Islet precursor cell (in vitro differentiated cells): ENCODE measurements at regions not wholly inside any gene's neighbourhood (a gene's known extent, or its start where the extent isn't known, plus 50 kb on each side); places are given as distances from the start of the nearest gene placed in this dataset.
A peak's percentile ranks its signal among the peaks of the same experiment; 100 is the strongest.
"Not testable (repeated sequence)": the region's sequence is repeated elsewhere in the genome, so short reads cannot be mapped to it uniquely, and the experiment has no call there.

Experiments used
- DNase-seq: peaks from one replicate; pipeline ENCODE4 v3.0.0-alpha.2; 2018

- DNase-seq = no peak
These were observed 89.9 kb upstream of the MTHFD1L start for GRCh38 chr6:150775415-150776203.

DNA sequence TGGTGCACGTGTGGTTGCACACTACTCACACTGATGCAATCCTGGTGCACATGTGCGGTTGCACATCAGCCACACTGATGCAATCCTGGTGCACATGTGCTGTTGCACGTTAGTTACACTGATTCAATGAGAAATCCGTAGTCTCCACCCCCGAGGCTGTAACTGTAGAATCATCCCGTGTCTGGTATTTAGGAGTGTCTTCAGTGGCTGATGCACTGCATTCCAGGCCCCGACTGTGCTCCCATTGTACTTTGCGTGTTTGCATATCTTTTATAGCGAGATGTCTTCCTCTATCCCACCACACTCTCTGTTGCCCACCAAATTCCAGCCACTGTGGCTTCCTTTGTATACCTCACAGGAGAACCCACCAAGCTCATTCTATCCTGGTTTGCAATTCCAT lies 87.8 kb upstream of the MTHFD1L start:
- no peak for DNase-seq

DNA sequence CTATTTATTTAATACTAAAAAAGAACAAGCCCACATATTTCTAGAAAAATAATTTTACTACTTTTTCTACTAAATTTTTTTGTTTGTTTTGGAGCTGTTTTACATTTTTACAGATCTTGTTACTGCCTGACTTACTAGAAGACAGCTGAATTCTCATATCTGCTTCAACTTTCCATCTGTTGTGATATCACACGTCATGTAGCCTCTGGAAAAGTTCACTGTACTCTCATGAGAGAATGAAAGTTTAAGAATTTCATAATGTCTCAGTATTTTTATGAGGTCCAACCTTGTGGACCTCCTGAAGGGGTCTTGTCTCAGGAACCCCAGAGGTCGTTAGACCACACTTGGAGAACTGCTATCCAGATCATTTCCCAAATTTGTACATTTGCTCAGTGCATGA lies 81.7 kb upstream of the MTHFD1L start:
- no peak for DNase-seq

- no peak for DNase-seq
These were observed 78.1 kb upstream of the MTHFD1L start for GRCh38 chr6:150787429-150787828.

- DNase-seq = no peak
These were observed 77.4 kb upstream of the MTHFD1L start for GRCh38 chr6:150788089-150788488.

GRCh38 chr6:150789906-150790305 lies 75.6 kb upstream of the MTHFD1L start:
- not testable (repeated sequence) for DNase-seq

GRCh38 chr6:150791717-150792116 lies 73.8 kb upstream of the MTHFD1L start:
- no peak for DNase-seq

DNA sequence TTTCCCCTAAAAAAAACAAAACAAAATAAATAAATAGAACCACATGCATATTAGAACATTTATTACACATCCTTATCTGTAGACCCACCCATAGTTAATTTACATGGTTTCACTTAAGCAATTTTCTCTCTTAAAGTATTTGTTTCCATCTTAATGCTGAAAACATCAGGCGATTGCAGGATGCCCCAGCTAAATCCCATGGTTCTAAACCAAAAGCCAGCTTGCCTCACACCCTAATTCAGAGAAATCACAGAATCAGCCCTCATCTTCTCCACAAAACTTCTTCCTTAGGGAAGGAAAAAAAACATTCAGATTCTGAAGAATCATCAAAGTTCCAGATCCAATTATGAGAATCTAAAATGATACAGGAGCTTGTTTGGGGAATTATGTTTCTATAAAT lies 67.6 kb upstream of the MTHFD1L start:
- no peak for DNase-seq

- no peak for DNase-seq
These were observed 66.2 kb upstream of the MTHFD1L start for GRCh38 chr6:150799276-150799805.

- DNase-seq = no peak
These were observed 64.7 kb upstream of the MTHFD1L start for GRCh38 chr6:150800674-150801314.

DNA sequence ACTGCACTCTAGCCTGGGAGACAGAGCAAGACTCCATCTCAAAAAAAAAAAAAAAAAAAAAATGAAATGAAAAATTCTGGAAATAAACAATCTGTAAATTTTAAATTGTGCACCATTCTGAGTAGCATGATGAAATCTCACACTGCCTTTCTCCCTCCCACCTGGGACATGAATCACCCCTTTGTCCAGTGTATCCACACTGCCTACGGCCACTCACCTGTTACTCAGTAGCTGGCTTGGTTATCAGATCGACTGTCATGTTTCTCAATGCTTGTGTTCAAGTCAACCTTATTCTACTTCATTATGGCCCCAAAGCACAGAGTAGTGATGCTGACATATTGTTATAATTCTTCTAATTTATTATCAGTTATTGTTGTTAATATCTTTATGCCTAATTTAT lies 58.7 kb upstream of the MTHFD1L start:
- DNase-seq = no peak

DNA sequence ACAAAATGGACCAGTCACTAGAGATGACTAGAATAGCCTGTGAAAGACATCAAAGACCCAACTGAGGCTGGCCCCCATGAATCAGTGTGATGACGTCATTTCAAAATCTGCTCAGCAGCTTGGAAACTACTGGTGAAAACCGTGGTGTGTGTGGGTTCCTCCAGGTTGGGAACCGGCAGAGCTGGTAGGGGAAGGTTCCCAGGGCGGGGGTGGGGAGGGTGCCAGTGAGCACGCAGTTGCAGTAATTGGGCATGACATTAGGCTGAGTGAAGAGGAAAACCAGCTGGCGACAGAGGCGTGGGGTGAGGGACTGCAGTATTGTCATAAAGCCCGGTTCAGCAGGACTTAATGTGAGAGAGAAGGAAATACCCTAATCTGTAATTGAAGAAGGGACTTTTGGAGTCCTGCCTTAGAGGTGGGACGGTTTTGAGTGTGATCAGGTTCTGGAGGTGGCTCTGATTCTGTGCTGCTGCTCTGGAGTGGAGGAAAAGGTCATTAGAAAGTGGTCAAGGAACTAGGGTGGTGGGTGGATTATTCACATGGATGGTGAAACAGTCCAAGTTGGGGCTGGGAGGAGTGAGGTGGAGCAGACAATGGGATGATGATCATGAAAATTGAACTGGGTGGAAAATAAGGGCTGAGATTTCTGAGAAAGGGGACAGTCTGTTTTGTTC lies 52.0 kb upstream of the MTHFD1L start:
- peak; percentile 83 for DNase-seq

DNA sequence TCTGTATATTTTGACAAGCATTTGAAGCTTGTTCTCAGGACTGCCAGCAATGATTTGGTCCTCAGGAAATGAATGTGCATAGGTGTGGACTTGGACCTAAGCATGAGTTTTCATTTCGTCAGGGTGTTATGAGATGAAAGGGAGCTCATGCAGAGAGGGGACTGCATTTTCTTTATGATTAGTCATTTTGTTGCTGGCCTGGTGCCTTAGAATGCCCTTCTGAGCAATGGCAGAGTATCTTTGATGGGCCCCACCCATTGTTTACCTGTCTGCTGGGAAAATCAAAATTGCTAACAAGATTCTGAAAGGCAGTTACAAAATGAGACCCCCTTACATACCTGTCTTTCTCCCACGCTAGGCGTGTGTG lies 51.5 kb upstream of the MTHFD1L start:
- no peak for DNase-seq
